GM06990 (cell line): ENCODE measurements at regions not wholly inside any gene's neighbourhood (a gene's known extent, or its start where the extent isn't known, plus 50 kb on each side); places are given as distances from the start of the nearest gene placed in this dataset.

Experiments
- DNase-seq: peaks from one replicate; pipeline ENCODE4 v3.0.0-alpha.2; 2011; ENCODE audit not compliant: insufficient read length; ENCODE audit errors: extremely low read depth
- H3K27me3 ChIP-seq: replicated peaks from 2 replicates; pipeline ENCODE4 v1.6.0; 2011; ENCODE audit warnings: low read length; ENCODE audit not compliant: control insufficient read depth, insufficient read depth
- H3K36me3 ChIP-seq: 2 replicates; pipeline ENCODE4 v1.5.1; 2011; ENCODE audit warnings: low read length; ENCODE audit not compliant: control insufficient read depth, insufficient read depth
- H3K4me3 ChIP-seq: replicated peaks from 2 replicates; pipeline ENCODE4 v1.5.1; 2011; ENCODE audit warnings: low read depth, mild to moderate bottlenecking, control low read depth, low read length
- CTCF ChIP-seq: IDR thresholded peaks from 2 replicates; pipeline ENCODE4 v1.5.1; 2011; ENCODE audit warnings: low read length, control low read depth, mild to moderate bottlenecking, inconsistent platforms; ENCODE audit not compliant: insufficient read depth, poor library complexity, severe bottlenecking

- Histone ChIP-seq H3K4me3 (no peak overlapping the region), H3K36me3 (no peaks in the 10 kb centered on the region), H3K27me3 (no peaks in the 10 kb centered on the region)
- no peak for DNase-seq
- no peak for TF ChIP-seq CTCF
Measured at GRCh38 chr3:157815739-157816138, 290.5 kb downstream of the SHOX2 start.

GRCh38 chr3:157810924-157811718, 295.1 kb downstream of the SHOX2 start:
- TF ChIP-seq CTCF = no peak
- H3K4me3 ChIP-seq = no peak overlapping the region
- H3K36me3 ChIP-seq = no peaks in the 10 kb centered on the region
- no peak for DNase-seq
- H3K27me3 ChIP-seq = no peaks in the 10 kb centered on the region

GRCh38 chr3:157807280-157807679, 298.9 kb downstream of the SHOX2 start:
- no peak for DNase-seq
- H3K4me3 ChIP-seq = no peak overlapping the region
- no peaks in the 10 kb centered on the region for H3K27me3 ChIP-seq
- no peak for TF ChIP-seq CTCF
- H3K36me3 ChIP-seq = no peaks in the 10 kb centered on the region

GRCh38 chr3:157805538-157805937, 300.7 kb downstream of the SHOX2 start:
- no peak for DNase-seq
- no peak for TF ChIP-seq CTCF
- Histone ChIP-seq H3K4me3 (no peak overlapping the region), H3K36me3 (no peaks in the 10 kb centered on the region), H3K27me3 (no peaks in the 10 kb centered on the region)

- DNase-seq = no peak
- no peak overlapping the region for H3K4me3 ChIP-seq
- TF ChIP-seq CTCF = no peak
- no peaks in the 10 kb centered on the region for H3K27me3 ChIP-seq
- H3K36me3 ChIP-seq = no peaks in the 10 kb centered on the region
Measured at GRCh38 chr3:157794771-157795170, 291.6 kb upstream of the VEPH1 start.
